Uterus (tissue), 2 donors: ENCODE measurements at regions not wholly inside any gene's neighbourhood (a gene's known extent, or its start where the extent isn't known, plus 50 kb on each side); places are given as distances from the start of the nearest gene placed in this dataset.

Source experiments
- CTCF ChIP-seq, 4 experiments: fragments of 200-600 bp in 2 of 4; fragments of 450-650 bp in 2 of 4; sonication (generic) in 2 of 4; IDR thresholded peaks; one replicate each; pipeline ENCODE4 v1.5.1; 2016 to 2019; ENCODE audit warnings: antibody characterized with exemption in 4 of 4, mild to moderate bottlenecking in 2 of 4, moderate library complexity in 1 of 4
- POLR2A ChIP-seq, 2 donors: fragments of 450-650 bp; IDR thresholded peaks; one replicate each; pipeline ENCODE4 v1.6.1; 2016; ENCODE audit warnings: antibody characterized with exemption in 2 of 2, mild to moderate bottlenecking in 1 of 2, moderate library complexity in 1 of 2

- no peak for TF ChIP-seq POLR2A (IDR thresholded peaks at IDR 0.05)
- no peak for TF ChIP-seq CTCF (IDR thresholded peaks at IDR 0.05)
Measured at GRCh38 chr17:72271603-72272002, 150.8 kb downstream of the SOX9 start.
